HepG2 (cell line): ENCODE measurements at regions not wholly inside any gene's neighbourhood (a gene's known extent, or its start where the extent isn't known, plus 50 kb on each side); places are given as distances from the start of the nearest gene placed in this dataset.

Source experiments
- ATRX ChIP-seq: sonication (generic); formaldehyde crosslinking; IDR thresholded peaks from 2 replicates; pipeline ENCODE4 v1.4.0; 2020; ENCODE audit warnings: missing genetic modification reagents, borderline replicate concordance
- CREB3 ChIP-seq: sonication (generic); formaldehyde crosslinking; IDR thresholded peaks from 2 replicates; pipeline ENCODE4 v1.5.0; 2020; ENCODE audit warnings: missing genetic modification reagents
- FOXO4 ChIP-seq: sonication (generic); formaldehyde crosslinking; conservative IDR thresholded peaks from 2 replicates; pipeline ENCODE4 v1.8.1; 2023; ENCODE audit warnings: missing genetic modification reagents
- GLMP ChIP-seq: sonication (generic); formaldehyde crosslinking; IDR thresholded peaks from 2 replicates; pipeline ENCODE4 v1.9.0; 2021; ENCODE audit warnings: missing genetic modification reagents, mild to moderate bottlenecking, borderline replicate concordance
- HDAC1 ChIP-seq: sonication (generic); formaldehyde crosslinking; IDR thresholded peaks from 2 replicates; pipeline ENCODE4 v1.5.1; 2020; ENCODE audit warnings: mild to moderate bottlenecking, missing genetic modification reagents
- HIVEP1 ChIP-seq: sonication (generic); formaldehyde crosslinking; IDR thresholded peaks from 2 replicates; pipeline ENCODE4 v1.4.0; 2020; ENCODE audit warnings: mild to moderate bottlenecking, missing genetic modification reagents
- HNRNPK ChIP-seq: fragments of 200-400 bp; formaldehyde crosslinking; IDR thresholded peaks from 2 replicates; pipeline ENCODE4 v1.6.1; 2018; ENCODE audit warnings: low read length, low read depth, moderate library complexity, mild to moderate bottlenecking; ENCODE audit not compliant: poor library complexity, severe bottlenecking
- HOXA7 ChIP-seq: sonication (generic); formaldehyde crosslinking; IDR thresholded peaks from 2 replicates; pipeline ENCODE4 v1.8.1; 2022; ENCODE audit warnings: mild to moderate bottlenecking, missing genetic modification reagents, moderate library complexity
- KDM4B ChIP-seq: sonication (generic); formaldehyde crosslinking; IDR thresholded peaks from 2 replicates; pipeline ENCODE4 v1.4.0; 2020; ENCODE audit warnings: missing genetic modification reagents
- KMT2B ChIP-seq: IDR thresholded peaks from 2 replicates; pipeline ENCODE4 v1.6.1; 2016; ENCODE audit warnings: missing genetic modification reagents, missing compliant biosample characterization
- NFYC ChIP-seq: IDR thresholded peaks from 2 replicates; pipeline ENCODE4 v1.6.1; 2016; ENCODE audit warnings: missing genetic modification reagents, missing compliant biosample characterization
- POLR2A ChIP-seq, 2 experiments: IDR thresholded peaks; 2 replicates each; pipeline ENCODE4 v1.6.1; 2011; ENCODE audit warnings: low read depth in 2 of 2, low read length in 2 of 2, mild to moderate bottlenecking in 1 of 2, moderate library complexity in 1 of 2; ENCODE audit not compliant: insufficient read depth in 1 of 2
- REL ChIP-seq: sonication (generic); formaldehyde crosslinking; conservative IDR thresholded peaks from 2 replicates; pipeline ENCODE4 v1.8.0; 2022; ENCODE audit warnings: mild to moderate bottlenecking, missing genetic modification reagents, moderate library complexity
- RXRA ChIP-seq: sonication (generic); formaldehyde crosslinking; IDR thresholded peaks from 2 replicates; pipeline ENCODE4 v1.5.1; 2020; ENCODE audit warnings: missing genetic modification reagents
- SOX6 ChIP-seq, 2 experiments: fragments of 450-650 bp in 1 of 2; sonication (generic) in 1 of 2; formaldehyde crosslinking in 1 of 2; IDR thresholded peaks; 2 replicates each; pipeline versions ENCODE4 v1.4.0 to v1.6.1; 2017 to 2020; ENCODE audit warnings: antibody characterized with exemption in 1 of 2, mild to moderate bottlenecking in 1 of 2, missing genetic modification reagents in 1 of 2
- TBL1XR1 ChIP-seq: fragments of 150-350 bp; IDR thresholded peaks from 2 replicates; pipeline ENCODE4 v1.6.1; 2014; ENCODE audit warnings: borderline replicate concordance, low read length; ENCODE audit not compliant: partially characterized antibody
- TIGD3 ChIP-seq: sonication (generic); formaldehyde crosslinking; IDR thresholded peaks from 2 replicates; pipeline ENCODE4 v1.5.1; 2020; ENCODE audit warnings: mild to moderate bottlenecking, missing genetic modification reagents, borderline replicate concordance
- TOE1 ChIP-seq: sonication (generic); formaldehyde crosslinking; IDR thresholded peaks from 2 replicates; pipeline ENCODE4 v1.4.0; 2020; ENCODE audit warnings: mild to moderate bottlenecking, missing genetic modification reagents
- ZBTB7A ChIP-seq: sonication (generic); formaldehyde crosslinking; IDR thresholded peaks from 2 replicates; pipeline ENCODE4 v1.8.0; 2022; ENCODE audit warnings: mild to moderate bottlenecking, missing genetic modification reagents
- ZFP62 ChIP-seq: sonication (generic); formaldehyde crosslinking; IDR thresholded peaks from 2 replicates; pipeline ENCODE4 v1.4.0; 2020; ENCODE audit warnings: missing genetic modification reagents
- ZNF17 ChIP-seq: sonication (generic); formaldehyde crosslinking; IDR thresholded peaks from 2 replicates; pipeline ENCODE4 v1.5.0; 2020; ENCODE audit warnings: mild to moderate bottlenecking, missing genetic modification reagents
- ZNF225 ChIP-seq: sonication (generic); formaldehyde crosslinking; IDR thresholded peaks from 2 replicates; pipeline ENCODE4 v1.4.0; 2020; ENCODE audit warnings: mild to moderate bottlenecking, missing genetic modification reagents
- ZNF432 ChIP-seq: sonication (generic); formaldehyde crosslinking; IDR thresholded peaks from 2 replicates; pipeline ENCODE4 v1.5.0; 2020; ENCODE audit warnings: missing genetic modification reagents, mild to moderate bottlenecking, borderline replicate concordance
- ZNF567 ChIP-seq: sonication (generic); formaldehyde crosslinking; IDR thresholded peaks from 2 replicates; pipeline ENCODE4 v1.8.1; 2023; ENCODE audit warnings: mild to moderate bottlenecking, missing genetic modification reagents, borderline replicate concordance
- ZNF598 ChIP-seq: sonication (generic); formaldehyde crosslinking; IDR thresholded peaks from 2 replicates; pipeline ENCODE4 v1.5.1; 2020; ENCODE audit warnings: mild to moderate bottlenecking, missing genetic modification reagents, borderline replicate concordance
- ZNF766 ChIP-seq: sonication (generic); formaldehyde crosslinking; IDR thresholded peaks from 2 replicates; pipeline ENCODE4 v1.5.0; 2020; ENCODE audit warnings: missing genetic modification reagents, borderline replicate concordance
- ZSCAN12 ChIP-seq: sonication (generic); formaldehyde crosslinking; IDR thresholded peaks from 2 replicates; pipeline ENCODE4 v1.9.0; 2021; ENCODE audit warnings: mild to moderate bottlenecking, missing genetic modification reagents

GRCh38 chr20:53763707-53764414, 170.2 kb upstream of the ZNF217 start (continued):
- TF ChIP-seq SOX6 (IDR thresholded peaks at IDR 0.05) (no peak), SOX6 (CRISPR knock-in tag; IDR thresholded peaks at IDR 0.05) (peak; percentile 100), ZBTB7A (CRISPR knock-in tag) (no peak), ZNF432 (CRISPR knock-in tag) (no peak), ZNF567 (CRISPR knock-in tag) (no peak), HNRNPK (no peak), GLMP (CRISPR knock-in tag) (no peak), ZFP62 (CRISPR knock-in tag) (no peak), TOE1 (0 out of 2 replicates have a peak, but pooled peaks have one; percentile 60), TBL1XR1 (peak; percentile 66), POLR2A (IDR thresholded peaks at IDR 0.05; ENCODE audit: insufficient read depth in 1 of 2, low read depth in 2 of 2, low read length in 2 of 2) (peak; percentile 26 to 48; a peak in 2 of 4 replicates), CREB3 (CRISPR knock-in tag) (no peak; the same call in 1 of the 2 replicates), ZNF598 (CRISPR knock-in tag) (no peak; the same call in 1 of the 2 replicates), ZNF225 (CRISPR knock-in tag) (no peak; the same call in 1 of the 2 replicates), HIVEP1 (CRISPR knock-in tag) (no peak), HOXA7 (CRISPR knock-in tag) (no peak), RXRA (CRISPR knock-in tag) (peak; percentile 82; the same call in 1 of the 2 replicates), ZSCAN12 (no peak), KDM4B (peak; percentile 96), ZNF17 (CRISPR knock-in tag) (no peak), ZNF766 (0 out of 2 replicates have a peak, but pooled peaks have one; percentile 35), NFYC (CRISPR knock-in tag) (no peak; the same call in 1 of the 2 replicates), TIGD3 (0 out of 2 replicates have a peak, but pooled peaks have one; percentile 45), REL (CRISPR knock-in tag) (peak; percentile 63; the same call in 1 of the 2 replicates), KMT2B (peak; percentile 44; the same call in 1 of the 2 replicates), ATRX (CRISPR knock-in tag) (no peak), FOXO4 (CRISPR knock-in tag) (peak; percentile 96; the same call in 1 of the 2 replicates), HDAC1 (CRISPR knock-in tag) (peak; percentile 93)
